HG02642 (cell line): ENCODE measurements at regions not wholly inside any gene's neighbourhood (a gene's known extent, or its start where the extent isn't known, plus 50 kb on each side); places are given as distances from the start of the nearest gene placed in this dataset.
"Not testable (repeated sequence)": the region's sequence is repeated elsewhere in the genome, so short reads cannot be mapped to it uniquely, and the experiment has no call there.

Source experiments
- ATAC-seq: cut with Tn5 transposase; IDR thresholded peaks from one replicate; pipeline ENCODE4 v1.9.1; 2021; ENCODE audit warnings: mild to moderate bottlenecking; ENCODE audit not compliant: unreplicated experiment, poor library complexity

DNA sequence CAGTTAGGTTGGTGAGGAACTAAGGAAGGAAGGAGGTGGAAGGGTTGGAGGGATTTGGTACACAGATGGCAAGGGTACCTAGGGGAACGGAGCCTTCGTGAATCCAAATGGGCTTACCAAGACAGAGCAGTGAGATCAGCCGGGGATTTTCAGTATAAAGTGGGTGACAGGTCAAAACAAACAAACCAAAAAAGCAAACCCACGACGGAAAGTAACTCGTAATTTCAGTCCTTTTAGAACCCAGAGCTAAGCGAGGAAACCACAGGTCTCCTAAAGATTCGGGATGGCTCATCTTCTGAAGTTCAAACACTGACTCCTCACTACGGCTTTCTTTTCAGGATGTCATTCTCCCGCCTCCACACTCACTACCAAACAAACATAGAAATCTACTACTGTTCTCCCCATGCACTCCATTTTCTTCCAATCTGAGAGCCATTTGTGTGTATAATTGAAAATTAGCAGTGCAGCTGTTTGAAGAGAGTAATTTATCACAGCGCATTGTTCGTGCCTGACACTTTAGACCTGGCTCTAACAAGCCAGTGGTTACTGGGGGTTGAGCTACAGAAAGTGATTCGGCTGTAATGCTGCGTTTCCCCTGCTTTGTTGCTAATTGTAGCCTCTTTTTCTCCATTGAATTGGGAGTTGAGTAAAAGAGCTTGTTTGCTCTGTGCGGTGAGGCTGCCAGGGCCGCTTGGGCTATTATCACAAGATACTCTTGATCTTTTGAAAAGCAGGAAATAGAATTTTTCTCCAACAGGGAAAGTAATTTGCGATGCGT is 64.7 kb upstream of the CCDC39 start:
- no peak for ATAC-seq

DNA sequence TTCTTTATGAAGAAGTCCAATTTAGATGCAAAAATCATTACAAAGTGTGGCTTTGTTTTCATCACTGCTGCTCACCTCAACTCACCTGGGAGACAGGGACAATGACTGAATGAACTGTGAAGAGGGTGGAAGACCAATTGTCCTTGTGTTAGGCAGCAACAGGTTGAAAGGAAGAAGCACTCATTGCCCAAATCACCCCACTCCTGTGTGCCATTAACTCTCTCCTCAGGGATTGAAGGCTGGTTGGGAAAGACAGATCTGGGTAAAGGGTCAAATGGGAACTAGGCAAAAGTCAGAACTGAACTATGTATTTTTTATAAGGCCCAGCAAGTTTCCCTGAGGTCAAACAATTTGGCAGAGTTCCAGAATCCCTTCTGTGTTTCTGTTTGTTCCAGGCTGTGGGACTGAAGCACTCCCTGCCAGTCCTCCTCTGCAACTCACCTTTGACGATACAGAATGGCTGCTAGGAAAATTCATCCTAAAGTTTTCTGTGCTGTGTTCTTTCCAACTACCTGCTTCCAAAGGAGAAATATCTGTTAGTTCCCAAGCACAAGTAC is 68.6 kb upstream of the CCDC39 start:
- no peak for ATAC-seq

DNA sequence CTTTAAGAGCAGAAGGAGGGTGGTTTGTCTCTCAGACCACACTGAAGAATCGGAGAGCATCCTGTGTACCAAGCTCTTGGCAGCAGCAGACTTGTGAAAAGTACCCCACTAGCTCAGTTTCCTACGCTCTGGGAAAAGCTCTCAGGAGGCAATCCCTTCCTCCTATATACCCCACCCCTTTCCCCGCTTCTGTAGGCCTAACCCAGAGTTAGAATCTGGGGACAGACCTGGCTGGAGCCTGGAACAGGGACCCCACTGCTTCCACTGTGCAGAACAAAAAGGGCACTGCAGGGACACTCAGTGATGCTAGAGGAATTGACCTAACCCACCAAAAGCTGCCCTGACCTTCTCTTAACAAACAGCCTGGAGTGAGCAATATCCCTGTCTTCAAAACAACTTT is 70.0 kb upstream of the CCDC39 start:
- ATAC-seq, result no peak

DNA sequence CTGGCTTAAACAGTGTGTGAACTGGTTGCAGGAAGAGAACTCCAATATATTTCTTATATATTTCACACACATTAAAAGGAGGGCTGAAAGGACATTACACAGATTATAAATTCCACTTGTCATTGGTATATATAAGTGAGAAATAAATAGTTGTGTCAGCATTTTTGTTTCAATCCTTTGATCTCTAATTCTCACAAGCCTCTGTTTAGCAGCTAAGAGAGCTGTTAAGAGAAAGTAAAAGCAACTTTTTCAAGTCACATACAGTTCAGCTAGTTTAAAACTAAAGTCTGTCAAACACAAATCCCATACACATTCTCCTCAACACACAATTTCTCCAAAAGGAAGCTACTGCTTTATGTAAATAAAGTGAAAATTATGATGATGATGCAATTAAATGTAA is 70.5 kb upstream of the CCDC39 start:
- no peak for ATAC-seq

DNA sequence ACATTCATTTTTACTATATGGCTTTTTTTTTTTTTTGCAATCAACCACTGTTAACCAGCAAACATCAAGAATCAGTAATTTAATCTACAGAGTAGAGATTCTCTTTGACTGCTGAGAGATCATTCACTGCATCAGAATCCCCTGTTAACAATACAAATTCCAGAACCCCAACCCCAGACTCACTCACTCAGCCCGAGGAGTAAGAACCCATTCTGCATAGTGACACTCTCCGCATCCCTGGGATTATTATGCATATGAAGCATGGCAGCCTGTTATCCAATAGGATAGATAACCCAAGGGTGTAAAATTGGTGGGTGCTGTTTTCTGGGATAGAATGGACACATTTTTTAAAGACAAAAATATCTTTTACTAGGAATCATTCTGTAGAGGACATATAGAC is 76.3 kb upstream of the CCDC39 start:
- no peak for ATAC-seq

DNA sequence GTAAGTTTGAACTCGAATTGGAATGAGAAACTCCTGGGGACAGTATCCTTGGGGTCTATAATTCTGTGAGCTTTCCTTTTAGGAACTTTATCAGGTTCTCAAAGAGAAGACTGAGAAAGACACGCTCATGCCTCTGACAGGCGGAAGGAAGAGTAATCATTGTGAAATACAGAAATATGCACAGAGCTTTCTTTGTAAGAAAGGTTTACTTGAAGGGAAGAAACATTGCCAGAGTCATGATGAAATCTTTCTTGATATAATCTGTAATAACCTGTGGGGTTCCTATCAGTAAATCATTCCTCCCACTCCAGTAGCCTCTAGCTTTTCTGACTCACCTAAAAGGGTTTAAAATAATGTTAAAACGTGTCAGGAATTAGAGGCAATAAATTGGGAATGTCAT is 83.6 kb upstream of the CCDC39 start:
- ATAC-seq, result no peak

DNA sequence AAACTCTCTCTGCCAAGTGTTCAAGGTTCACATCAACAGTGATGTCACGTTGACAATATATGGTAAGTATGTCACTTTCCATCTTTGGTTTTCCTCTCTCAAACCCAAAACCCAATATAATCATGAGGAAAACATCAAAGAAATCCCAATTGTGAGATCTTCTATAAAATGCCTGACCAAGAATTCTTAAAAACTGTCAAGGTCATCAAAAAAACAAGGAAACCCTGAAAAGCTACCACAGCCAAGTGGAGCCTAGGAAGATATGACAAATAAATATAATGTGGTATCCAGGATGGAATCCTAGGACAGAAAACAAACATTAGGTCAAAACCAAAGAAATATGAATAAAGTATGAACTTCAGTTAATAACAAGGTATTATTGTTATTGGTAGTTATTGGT is 85.2 kb upstream of the CCDC39 start:
- no peak for ATAC-seq

DNA sequence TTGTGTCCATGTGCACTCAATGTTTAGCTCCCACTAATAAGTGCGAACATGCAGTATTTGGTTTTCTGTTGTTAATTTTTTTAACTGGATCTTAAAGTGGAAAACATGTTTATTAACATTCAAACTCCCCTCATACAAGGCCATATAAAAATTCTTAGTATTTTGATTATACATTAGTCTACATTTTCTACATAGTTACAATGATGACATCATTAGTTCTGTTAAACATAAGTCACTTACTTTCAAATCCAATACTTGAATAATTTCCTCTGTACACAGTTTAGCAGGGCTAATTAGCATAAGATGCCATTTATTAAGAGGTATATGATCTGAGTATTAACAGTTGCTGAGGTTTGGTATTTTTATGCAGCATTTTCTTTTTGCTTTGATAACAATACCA is 91.3 kb upstream of the CCDC39 start:
- ATAC-seq, result no peak

DNA sequence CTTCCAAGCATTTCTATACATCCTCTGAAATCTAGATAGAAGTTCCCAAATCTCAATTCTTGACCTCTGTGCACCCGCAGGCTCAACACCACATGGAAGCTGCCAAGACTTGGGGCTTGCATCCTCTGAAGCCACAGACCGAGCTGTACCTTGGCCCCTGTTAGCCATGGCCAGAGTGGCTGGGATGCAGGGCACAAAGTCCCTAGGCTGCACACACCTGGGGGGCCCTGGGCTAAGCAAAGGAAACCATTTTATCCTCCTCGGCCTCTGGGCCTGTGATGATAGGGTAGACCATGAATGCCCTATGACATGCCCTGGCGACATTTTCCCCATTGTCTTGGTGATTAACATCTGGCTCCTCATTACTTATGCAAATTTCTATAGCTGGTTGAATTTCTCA is 97.1 kb upstream of the CCDC39 start:
- no peak for ATAC-seq

DNA sequence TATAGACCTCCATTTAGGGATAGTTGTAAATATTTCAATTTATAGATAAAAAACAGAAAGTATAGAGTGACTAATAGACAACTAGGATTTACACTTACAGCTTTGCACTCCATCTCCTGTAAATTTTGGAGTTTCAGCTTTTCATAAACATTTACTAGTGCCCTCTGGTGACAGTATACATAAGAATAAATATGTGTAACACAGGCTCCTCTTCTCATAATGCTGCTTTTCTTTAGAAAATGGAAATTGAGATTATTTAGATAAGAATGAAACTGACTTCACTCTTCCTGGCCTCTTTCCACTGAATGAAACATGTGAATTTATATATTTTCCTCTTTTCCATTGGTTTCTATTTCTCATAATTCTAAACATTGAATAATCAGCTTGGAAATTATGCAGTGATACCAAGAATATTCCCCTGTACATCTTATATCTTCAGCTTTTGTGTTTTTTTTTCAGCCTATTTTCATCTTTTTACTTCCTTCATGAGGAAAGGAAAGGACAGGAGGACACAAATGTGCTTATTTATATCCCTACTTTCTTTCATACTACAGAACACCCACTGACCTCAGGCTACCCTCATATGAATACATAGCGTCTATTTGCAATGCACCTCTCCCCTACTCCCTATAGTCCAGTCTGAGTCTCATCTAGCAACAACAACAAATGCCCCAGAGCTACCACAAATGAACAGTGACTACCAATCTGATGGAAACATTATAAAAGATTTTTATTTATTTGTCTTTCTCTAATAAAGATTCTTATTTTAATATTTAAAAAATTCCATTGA is 103.1 kb upstream of the CCDC39 start:
- no peak for ATAC-seq

DNA sequence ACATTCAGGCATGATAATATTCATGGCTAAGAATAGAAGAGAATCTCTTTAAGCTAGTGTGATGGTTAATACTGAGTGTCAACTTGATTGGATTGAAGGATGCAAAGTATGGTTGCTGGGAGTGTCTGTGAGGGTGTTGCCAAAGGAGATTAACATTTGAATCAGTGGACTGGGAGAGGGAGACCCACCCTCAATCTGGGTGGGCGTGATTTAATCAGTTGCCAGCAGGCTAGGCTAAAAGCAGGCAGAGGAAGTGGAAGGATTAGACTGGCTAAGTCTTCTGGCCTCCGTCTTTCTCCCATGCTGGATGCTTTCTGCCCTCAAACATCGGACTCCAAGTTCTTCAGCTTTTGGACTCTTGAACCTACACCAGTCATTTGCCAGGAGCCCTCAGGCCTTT is 106.9 kb upstream of the CCDC39 start:
- ATAC-seq, result not testable (repeated sequence)

DNA sequence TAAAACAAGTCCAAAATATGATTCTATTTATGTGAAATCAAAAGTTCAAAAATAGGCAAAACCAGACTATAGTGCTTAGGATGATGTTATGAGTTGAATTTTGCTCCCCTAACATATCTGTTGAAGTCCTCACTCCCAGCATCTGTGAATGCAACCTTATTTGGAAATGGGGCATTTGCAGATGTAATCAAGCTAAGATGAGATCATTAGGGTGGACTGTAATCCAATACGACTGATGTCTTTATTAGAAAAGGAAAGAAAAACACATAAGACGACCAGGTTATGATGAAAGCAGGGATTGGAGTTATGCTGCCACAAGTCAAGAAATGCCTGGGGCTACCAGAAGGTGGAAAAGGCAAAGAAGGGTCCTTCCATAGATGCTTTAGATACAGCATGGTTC is 110.5 kb upstream of the CCDC39 start:
- ATAC-seq, result no peak

DNA sequence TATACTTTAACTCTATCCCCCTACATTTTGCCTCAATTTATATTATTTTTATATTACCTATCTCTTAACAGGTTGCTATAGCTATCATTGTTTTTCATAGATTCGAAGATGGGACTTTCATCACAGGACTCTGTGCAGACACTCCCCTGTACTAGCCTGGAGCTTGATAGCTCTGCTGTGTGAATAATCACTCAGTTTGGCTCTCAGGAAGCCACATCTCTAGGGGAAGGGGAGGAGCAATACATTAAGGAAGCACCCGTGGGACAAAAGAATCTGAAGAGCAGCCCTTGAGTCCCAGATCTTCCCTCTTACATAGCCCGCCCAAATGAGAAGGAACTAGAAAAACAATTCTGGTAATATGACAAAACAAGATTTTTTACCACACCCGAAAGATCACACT is 114.3 kb upstream of the FXR1 start:
- no peak for ATAC-seq

DNA sequence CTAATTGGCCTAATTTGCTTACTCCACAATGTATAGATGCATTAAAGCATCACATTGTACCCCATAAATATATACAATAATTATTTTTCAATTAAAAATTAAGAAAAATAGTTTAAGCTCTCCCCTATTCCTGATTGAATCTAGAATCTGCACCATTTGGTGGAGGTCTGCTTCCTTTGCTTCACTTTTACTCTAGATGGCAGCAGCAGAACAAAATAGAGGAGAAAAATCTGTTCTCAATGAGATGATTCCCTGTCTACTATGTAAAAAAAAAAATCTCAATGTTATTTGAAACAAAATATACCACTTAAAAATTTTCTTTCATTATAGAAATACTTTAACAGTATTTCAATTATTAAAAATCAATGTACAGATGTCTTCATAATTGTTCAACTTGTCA is 109.6 kb upstream of the FXR1 start:
- no peak for ATAC-seq

DNA sequence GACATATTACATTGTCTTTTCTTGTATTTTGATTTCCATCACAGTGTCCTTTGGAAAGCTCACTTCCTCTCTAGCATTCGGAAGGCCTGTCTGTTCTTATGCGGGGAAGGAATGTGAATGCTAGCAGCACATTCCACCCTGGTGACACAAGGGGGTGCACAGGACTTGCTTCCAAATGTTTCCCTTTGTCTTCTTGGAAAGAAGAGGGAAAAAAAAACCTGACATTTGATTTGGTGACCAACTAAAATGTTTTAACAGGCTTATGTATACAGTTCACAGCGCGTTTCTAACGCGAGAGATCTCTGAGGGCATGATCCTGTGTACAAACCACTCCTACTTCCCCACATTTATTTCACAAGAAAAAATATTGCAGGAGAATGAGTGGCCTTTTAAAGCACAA is 107.6 kb upstream of the FXR1 start:
- ATAC-seq, result no peak

DNA sequence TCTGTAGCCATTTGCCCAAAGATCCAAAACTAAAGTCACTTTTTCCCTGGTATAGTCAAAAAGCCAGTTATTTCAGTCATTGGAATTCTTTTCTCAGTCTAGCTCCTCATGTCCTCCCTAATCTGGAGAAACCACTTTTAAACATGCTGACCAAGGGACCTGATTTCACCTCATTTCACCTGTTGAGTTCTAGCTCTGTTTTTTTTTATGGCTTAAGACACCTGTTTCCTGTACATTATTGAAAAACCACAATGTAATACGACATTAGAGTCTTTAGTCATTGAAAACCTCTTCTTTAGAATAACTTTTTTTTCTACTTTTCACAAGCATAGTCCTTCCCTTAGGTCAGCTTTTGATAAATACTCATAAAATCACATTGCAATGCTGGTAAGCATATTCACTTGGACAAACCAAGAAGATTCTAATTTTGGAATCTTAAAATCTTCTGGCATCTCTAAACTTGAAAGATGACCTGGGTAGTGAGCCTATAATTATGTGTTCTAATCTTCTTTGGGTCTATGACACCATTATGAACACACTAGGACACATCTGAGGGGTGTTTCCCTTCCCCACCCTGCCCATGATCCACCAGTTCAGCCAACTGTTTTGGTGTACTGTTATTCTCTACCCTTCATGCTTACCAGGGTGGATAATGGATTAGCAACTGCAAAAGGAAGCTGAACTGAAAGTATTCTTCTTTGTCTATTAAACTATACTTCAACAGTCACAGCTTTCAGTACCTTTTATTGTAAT is 103.5 kb upstream of the FXR1 start:
- no peak for ATAC-seq

DNA sequence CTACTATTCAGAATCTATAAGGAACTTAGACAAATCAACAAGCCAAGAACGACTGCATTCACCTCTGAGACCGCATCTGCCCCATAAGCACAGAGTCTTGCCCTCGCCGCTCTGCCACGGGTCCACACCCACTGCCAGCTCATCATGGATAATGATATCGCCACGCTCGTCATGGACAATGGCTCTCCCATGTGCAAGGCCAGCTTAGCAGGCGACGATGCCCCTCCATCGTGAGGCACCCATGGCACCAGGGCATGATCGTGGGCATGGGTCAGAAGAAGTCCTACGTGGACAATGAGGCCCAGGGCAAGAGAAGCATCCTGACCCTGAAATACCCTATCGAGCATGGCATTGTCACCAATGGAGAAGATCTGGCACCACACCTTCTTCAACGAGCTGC is 92.1 kb upstream of the FXR1 start:
- ATAC-seq, result no peak

DNA sequence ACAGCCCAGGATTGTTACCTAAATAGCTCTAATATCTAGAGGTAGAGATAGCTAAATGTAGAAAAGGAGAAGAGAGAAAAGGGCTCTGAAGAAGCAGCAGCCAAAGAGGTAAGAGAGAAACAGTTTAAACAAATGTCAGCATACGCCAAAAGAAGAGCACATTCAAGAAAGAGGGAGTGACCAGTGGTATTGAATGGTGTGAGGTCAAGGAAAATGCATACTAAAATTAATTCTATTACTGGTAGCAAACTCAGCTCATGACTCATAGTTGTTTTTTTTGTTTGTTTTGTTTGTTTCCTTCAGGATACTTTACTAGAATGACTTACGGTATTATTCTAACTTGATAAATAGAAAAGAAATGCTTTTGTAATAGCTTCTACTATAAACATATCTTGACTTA is 86.5 kb upstream of the FXR1 start:
- no peak for ATAC-seq

DNA sequence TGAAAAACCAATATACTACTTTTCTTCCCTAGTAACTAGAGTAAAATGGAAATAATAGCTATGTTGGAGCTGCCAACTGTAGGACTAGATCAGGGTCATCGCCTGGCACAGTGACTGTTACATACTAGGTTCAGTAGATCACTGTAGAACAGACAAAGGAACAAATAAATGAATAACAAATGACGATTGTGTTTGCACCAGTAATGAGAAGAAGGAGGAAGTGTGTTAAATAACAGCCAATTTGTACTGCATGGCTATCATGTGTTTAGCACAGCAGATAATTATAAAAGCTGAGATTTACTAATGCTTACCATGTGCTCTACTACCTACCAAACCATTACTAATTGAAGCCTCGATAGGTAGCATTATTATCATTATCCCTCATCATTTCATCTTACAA is 85.3 kb upstream of the FXR1 start:
- no peak for ATAC-seq

DNA sequence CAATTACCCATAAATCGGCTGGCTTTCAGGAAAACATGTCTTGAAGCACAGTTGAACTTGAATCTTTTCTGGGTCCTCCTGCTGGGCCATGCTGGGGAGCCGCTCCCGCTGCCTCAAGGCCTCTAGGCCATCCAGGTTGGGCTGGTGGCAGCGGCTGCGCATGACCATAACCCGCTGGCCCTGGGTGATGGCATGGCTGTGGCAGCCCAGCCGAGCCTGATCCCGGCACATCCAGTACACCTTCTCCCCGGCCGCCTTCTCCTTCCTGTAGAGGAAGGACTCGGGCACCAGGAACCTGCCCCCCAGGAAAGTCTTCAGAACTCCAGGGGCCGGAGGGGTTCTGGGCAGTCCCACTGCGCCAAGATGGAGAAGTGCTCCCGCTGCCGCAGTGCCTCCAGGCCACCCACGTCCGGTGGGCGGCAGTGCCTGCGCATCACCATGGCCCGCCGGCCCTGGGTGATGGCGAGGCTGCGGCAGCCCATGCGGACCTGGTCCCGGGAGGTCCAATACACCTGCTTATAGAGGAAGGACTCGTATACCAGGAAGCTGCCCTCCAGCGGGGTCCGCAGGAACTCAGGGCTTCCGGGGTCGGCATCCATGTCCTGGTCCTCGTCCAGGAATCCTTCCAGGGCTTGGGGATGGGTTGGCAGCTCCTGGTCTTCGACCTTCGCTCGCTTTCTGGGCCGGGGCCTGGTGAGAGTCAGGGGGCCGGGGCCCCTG is 84.3 kb upstream of the FXR1 start:
- ATAC-seq, result no peak
